Type B pancreatic cell (in vitro differentiated cells): ENCODE measurements at regions not wholly inside any gene's neighbourhood (a gene's known extent, or its start where the extent isn't known, plus 50 kb on each side); places are given as distances from the start of the nearest gene placed in this dataset.

ENCODE experiments used
- DNase-seq: peaks from one replicate; pipeline ENCODE4 v3.0.0; 2021; ENCODE audit warnings: mixed read lengths; ENCODE audit not compliant: unreplicated experiment; ENCODE audit errors: extremely low spot score
- H3K27ac Mint-ChIP-seq: 2 replicates; pipeline ENCODE4 v1.8.0; 2021; ENCODE audit warnings: mild to moderate bottlenecking, mixed read lengths
- H3K27me3 Mint-ChIP-seq: 2 replicates; pipeline ENCODE4 v1.8.0; 2021; ENCODE audit warnings: mixed read lengths
- H3K36me3 Mint-ChIP-seq: 2 replicates; pipeline ENCODE4 v1.8.0; 2021; ENCODE audit warnings: mixed read lengths
- H3K4me1 Mint-ChIP-seq: one replicate; pipeline ENCODE4 v1.8.0; 2021; ENCODE audit warnings: mixed read lengths; ENCODE audit not compliant: unreplicated experiment
- H3K4me3 Mint-ChIP-seq: 2 replicates; pipeline ENCODE4 v1.8.0; 2021; ENCODE audit warnings: mild to moderate bottlenecking, mixed read lengths
- H3K9me3 Mint-ChIP-seq: 2 replicates; pipeline ENCODE4 v1.8.0; 2021; ENCODE audit warnings: mixed read lengths
- CTCF ChIP-seq: fragments of 200-600 bp; sonication (generic); conservative IDR thresholded peaks from 2 replicates; pipeline ENCODE4 v1.5.0; 2021; ENCODE audit warnings: antibody characterized with exemption, mild to moderate bottlenecking

GRCh38 chr3:84023842-84024241 lies 934.9 kb upstream of the CADM2 start:
- Mint-ChIP-seq H3K27ac (no peak overlapping the region), H3K36me3 (no peaks in the 10 kb centered on the region), H3K9me3 (no peaks in the 10 kb centered on the region), H3K27me3 (no peaks in the 10 kb centered on the region), H3K4me1 (no peaks in the 10 kb centered on the region), H3K4me3 (no peak overlapping the region)
- no peak for DNase-seq
- no peak for TF ChIP-seq CTCF

- H3K27me3 Mint-ChIP-seq = no peaks in the 10 kb centered on the region
- no peak overlapping the region for H3K4me3 Mint-ChIP-seq
- TF ChIP-seq CTCF = no peak
- H3K27ac Mint-ChIP-seq = no peak overlapping the region
- no peaks in the 10 kb centered on the region for H3K9me3 Mint-ChIP-seq
- H3K4me1 Mint-ChIP-seq = peaks cover 4% of the 10 kb centered on the region
- H3K36me3 Mint-ChIP-seq = no peaks in the 10 kb centered on the region
- no peak for DNase-seq
Observed at GRCh38 chr3:84039099-84039498, 919.7 kb upstream of the CADM2 start.

GRCh38 chr3:84042399-84043106 lies 916.2 kb upstream of the CADM2 start:
- H3K9me3 Mint-ChIP-seq = no peaks in the 10 kb centered on the region
- peaks cover 4% of the 10 kb centered on the region for H3K4me1 Mint-ChIP-seq
- TF ChIP-seq CTCF = no peak
- H3K27me3 Mint-ChIP-seq = no peaks in the 10 kb centered on the region
- H3K4me3 Mint-ChIP-seq = no peak overlapping the region
- DNase-seq = no peak
- no peak overlapping the region for H3K27ac Mint-ChIP-seq
- H3K36me3 Mint-ChIP-seq = no peaks in the 10 kb centered on the region

- no peaks in the 10 kb centered on the region for H3K9me3 Mint-ChIP-seq
- H3K4me1 Mint-ChIP-seq = no peaks in the 10 kb centered on the region
- TF ChIP-seq CTCF = no peak
- H3K27ac Mint-ChIP-seq = no peak overlapping the region
- no peak for DNase-seq
- H3K27me3 Mint-ChIP-seq = no peaks in the 10 kb centered on the region
- H3K4me3 Mint-ChIP-seq = no peak overlapping the region
- no peaks in the 10 kb centered on the region for H3K36me3 Mint-ChIP-seq
Observed at GRCh38 chr3:84066915-84067314, 891.9 kb upstream of the CADM2 start.

GRCh38 chr3:84073664-84074063 lies 885.1 kb upstream of the CADM2 start:
- no peaks in the 10 kb centered on the region for H3K9me3 Mint-ChIP-seq
- no peaks in the 10 kb centered on the region for H3K36me3 Mint-ChIP-seq
- no peak overlapping the region for H3K27ac Mint-ChIP-seq
- DNase-seq = no peak
- TF ChIP-seq CTCF = no peak
- H3K27me3 Mint-ChIP-seq = no peaks in the 10 kb centered on the region
- no peak overlapping the region for H3K4me3 Mint-ChIP-seq
- H3K4me1 Mint-ChIP-seq = peaks cover 5% of the 10 kb centered on the region
